GM13977 (cell line): ENCODE measurements at regions not wholly inside any gene's neighbourhood (a gene's known extent, or its start where the extent isn't known, plus 50 kb on each side); places are given as distances from the start of the nearest gene placed in this dataset.

Source experiments
- DNase-seq: peaks from one replicate; pipeline ENCODE4 v3.0.0; 2012; ENCODE audit warnings: low spot score
- in situ Hi-C: fragments of 300-500 bp; cut with MboI; formaldehyde crosslinking; loops from one replicate; pipeline ENCODE4 v1.12.0; 2022; ENCODE audit warnings: low sequenced_read_pairs, low pct_unique_long_range_greater_than_20kb, mixed read lengths, inconsistent platforms; ENCODE audit not compliant: unreplicated experiment
- TF ChIP-seq, protein P1 (sequence below): IDR thresholded peaks from 2 replicates; pipeline ENCODE4 v1.5.1; 2012; ENCODE audit warnings: mild to moderate bottlenecking, control low read depth; ENCODE audit not compliant: insufficient read depth; ENCODE audit errors: extremely low read depth, missing control alignments

DNA sequence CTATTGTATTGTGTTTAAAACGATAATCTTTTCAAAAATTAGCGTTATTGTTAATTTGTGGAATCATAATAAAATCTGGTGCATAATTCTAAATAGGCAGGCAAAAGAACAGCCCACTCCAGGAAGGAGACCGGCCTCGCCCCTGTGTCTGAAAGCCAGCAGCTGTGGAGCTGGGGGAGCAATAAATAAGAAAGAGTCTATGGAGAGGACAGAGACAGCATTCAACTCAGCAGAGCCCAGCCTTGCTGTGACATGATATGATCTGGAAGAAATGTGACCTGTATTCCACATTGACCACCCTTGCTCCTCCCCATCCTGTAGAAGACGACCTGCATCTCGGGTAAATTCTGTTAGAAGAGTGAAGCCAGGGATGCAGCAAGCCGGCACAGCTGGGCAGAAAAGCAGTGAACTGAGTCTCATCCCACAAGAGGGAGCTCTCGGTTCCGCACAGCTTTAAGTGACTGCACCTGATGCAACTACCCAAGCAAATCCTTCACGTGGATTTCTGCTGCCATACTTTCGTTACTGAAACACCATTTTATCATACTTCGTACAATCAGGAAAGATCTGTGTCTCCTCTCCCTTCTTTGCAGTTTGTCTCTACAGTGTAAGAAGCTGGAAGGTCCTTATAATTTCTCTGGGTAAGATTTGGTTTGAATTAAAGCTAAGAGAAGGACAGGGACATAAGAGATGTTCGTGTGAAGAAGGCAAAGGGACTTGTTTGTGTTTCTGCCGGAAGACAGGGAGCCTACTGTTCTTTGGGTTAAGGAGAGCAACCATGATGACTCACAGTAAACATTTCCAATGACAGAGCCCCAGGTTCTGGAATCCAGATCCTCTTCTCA, 427.1 kb downstream of the GPAM start:
- TF ChIP-seq, protein P1, sequence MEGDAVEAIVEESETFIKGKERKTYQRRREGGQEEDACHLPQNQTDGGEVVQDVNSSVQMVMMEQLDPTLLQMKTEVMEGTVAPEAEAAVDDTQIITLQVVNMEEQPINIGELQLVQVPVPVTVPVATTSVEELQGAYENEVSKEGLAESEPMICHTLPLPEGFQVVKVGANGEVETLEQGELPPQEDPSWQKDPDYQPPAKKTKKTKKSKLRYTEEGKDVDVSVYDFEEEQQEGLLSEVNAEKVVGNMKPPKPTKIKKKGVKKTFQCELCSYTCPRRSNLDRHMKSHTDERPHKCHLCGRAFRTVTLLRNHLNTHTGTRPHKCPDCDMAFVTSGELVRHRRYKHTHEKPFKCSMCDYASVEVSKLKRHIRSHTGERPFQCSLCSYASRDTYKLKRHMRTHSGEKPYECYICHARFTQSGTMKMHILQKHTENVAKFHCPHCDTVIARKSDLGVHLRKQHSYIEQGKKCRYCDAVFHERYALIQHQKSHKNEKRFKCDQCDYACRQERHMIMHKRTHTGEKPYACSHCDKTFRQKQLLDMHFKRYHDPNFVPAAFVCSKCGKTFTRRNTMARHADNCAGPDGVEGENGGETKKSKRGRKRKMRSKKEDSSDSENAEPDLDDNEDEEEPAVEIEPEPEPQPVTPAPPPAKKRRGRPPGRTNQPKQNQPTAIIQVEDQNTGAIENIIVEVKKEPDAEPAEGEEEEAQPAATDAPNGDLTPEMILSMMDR: peak; percentile 51
- DNase-seq: no peak
- in situ Hi-C loops: no loop called here

DNA sequence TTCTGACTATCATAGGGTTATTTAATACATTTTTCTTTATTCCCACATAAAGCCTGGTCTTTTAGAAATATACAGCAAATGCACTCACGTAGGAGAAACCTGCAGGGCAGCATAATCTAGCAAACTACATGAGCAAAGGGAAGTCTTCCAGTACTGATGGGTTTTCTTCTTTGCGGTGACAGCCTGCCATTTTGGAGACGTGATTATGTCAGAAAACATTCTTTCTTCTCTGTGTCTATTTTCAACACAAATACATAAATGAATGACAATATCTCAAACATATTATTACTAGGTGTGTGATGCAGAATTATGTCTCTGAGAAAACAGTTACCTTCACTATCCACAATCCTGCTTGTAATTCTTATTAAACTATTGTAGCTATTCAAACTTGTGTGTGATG, 425.0 kb downstream of the GPAM start:
- DNase-seq: no peak
- TF ChIP-seq, protein P1: no peak
- in situ Hi-C loops: no loop called here

DNA sequence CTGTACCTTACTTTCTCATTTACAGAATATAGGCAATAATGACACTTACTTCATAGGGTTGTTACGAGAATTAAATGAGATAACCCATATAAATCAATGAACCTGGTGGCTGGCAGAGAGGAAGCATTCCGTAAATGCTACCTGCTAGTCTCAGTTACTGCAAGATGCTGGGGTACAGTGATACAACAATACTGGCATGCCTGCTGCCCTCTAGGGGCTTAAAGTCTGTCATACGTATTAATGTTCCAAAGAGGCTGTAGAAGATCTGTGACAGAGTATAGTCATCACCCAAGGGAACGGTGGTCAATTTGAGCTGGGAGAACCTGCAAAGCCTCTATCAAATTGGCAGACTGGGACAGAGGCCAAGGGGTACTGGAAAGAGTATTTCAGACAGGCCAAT, 421.5 kb downstream of the GPAM start:
- TF ChIP-seq, protein P1: no peak
- in situ Hi-C loops: no loop called here
- DNase-seq: no peak

DNA sequence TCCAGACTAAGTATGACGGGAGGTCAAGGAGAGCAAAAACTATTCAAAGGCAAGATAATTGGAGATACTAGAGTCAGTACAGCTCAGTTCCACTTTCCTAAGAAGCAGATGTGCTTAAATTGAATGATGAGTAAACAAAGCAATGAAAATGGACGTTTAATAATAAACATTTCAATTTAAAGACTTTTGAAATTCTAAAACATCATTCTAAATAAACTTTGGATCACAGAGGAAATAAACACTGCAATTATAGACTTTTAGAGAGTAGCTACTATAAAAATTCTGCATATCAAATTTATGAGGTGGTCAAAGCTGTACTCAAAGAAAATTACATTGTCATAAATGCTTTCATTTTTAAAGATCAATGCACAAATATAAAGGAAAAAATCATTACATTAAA, 418.3 kb downstream of the GPAM start:
- DNase-seq: no peak
- TF ChIP-seq, protein P1: no peak
- in situ Hi-C loops: no loop called here

GRCh38 chr10:111766464-111766863, 417.1 kb downstream of the GPAM start:
- no peak for DNase-seq
- in situ Hi-C loops: no loop called here
- TF ChIP-seq, protein P1: no peak

DNA sequence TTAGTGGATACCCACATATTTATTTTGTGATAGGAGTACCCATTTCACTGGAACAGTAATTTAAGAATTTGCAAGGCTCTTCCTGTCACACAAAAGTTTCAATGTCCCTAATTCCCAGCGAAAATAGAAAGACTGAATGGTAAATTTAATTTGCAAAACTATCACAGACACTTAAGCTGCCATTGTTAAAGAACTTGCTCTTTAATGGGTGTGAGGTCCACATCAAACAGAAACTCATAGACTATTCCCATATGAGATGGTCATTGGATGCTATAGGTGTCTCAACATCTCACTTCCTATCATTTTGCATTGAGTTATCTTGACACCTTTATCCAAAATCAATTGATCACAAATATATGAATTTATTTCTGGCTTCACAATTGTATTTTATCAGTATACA, 415.9 kb downstream of the GPAM start:
- TF ChIP-seq, protein P1: no peak
- in situ Hi-C loops: no loop called here
- DNase-seq: no peak
